ENCODE measurements at regions not wholly inside any gene's neighbourhood (a gene's known extent, or its start where the extent isn't known, plus 50 kb on each side); places are given as distances from the start of the nearest gene placed in this dataset.

GRCh38 chr5:87136733-87137132 lies 130.9 kb upstream of the RASA1 start:
- TF ChIP-seq KDM1A (IDR thresholded peaks at IDR 0.05; ENCODE audit: low read depth) (no peak), RCOR1 (IDR thresholded peaks at IDR 0.05; ENCODE audit: low read depth, low read length) (no peak), MAX (IDR thresholded peaks at IDR 0.05) (no peak), CTCF (IDR thresholded peaks at IDR 0.05) (no peak), POLR2A (IDR thresholded peaks at IDR 0.05; ENCODE audit: low read length) (no peak)
